CD14-positive monocyte (primary cell): ENCODE measurements at regions not wholly inside any gene's neighbourhood (a gene's known extent, or its start where the extent isn't known, plus 50 kb on each side); places are given as distances from the start of the nearest gene placed in this dataset.

ENCODE experiments used
- DNase-seq, 3 donors: peaks; one replicate each; pipeline ENCODE4 v3.0.0-alpha.2; 2011 to 2022
- H2AFZ ChIP-seq: 2 replicates; pipeline ENCODE4 v1.6.0; 2012; ENCODE audit warnings: mild to moderate bottlenecking, low read depth, low read length, inconsistent platforms; ENCODE audit not compliant: insufficient read depth, poor library complexity, severe bottlenecking
- H3K27ac ChIP-seq, 2 donors: 1 replicate in 1 of 2; 2 replicates in 1 of 2; pipeline ENCODE4 v1.5.1; 2012 to 2013; ENCODE audit warnings: low read length in 2 of 2, control low read depth in 1 of 2, inconsistent platforms in 1 of 2, low read depth in 1 of 2, mild to moderate bottlenecking in 1 of 2
- H3K27me3 ChIP-seq, 2 donors: one replicate each; pipeline versions ENCODE4 v1.6.0 to v1.6.1; 2011 to 2013; ENCODE audit warnings: low read length in 2 of 2; ENCODE audit not compliant: control insufficient read depth in 2 of 2, insufficient read depth in 2 of 2
- H3K36me3 ChIP-seq, 2 donors: replicated peaks in 1 of 2; 1 replicate in 1 of 2; 2 replicates in 1 of 2; pipeline versions ENCODE4 v1.5.1 to v1.6.1; 2012 to 2013; ENCODE audit warnings: low read length in 2 of 2, control low read depth in 1 of 2, inconsistent platforms in 1 of 2, mild to moderate bottlenecking in 1 of 2; ENCODE audit not compliant: insufficient read depth in 2 of 2, control insufficient read depth in 1 of 2
- H3K4me1 ChIP-seq, 2 donors: 1 replicate in 1 of 2; 2 replicates in 1 of 2; pipeline versions ENCODE4 v1.5.1 to v1.6.1; 2012 to 2013; ENCODE audit warnings: low read length in 2 of 2, control low read depth in 1 of 2, inconsistent platforms in 1 of 2, mild to moderate bottlenecking in 1 of 2, moderate library complexity in 1 of 2; ENCODE audit not compliant: insufficient read depth in 2 of 2, control insufficient read depth in 1 of 2
- H3K4me2 ChIP-seq: replicated peaks from 2 replicates; pipeline ENCODE3; 2012; ENCODE audit warnings: low read length, moderate library complexity, mild to moderate bottlenecking; ENCODE audit not compliant: poor library complexity, severe bottlenecking; ENCODE audit errors: extremely low read depth
- H3K4me3 ChIP-seq, 3 experiments: fragments of 200-600 bp in 1 of 3; sonication (generic) in 1 of 3; replicated peaks in 1 of 3; 1 replicate in 2 of 3; 2 replicates in 1 of 3; pipeline ENCODE4 v1.5.1; 2011 to 2013; ENCODE audit warnings: low read length in 3 of 3, mild to moderate bottlenecking in 3 of 3, control low read depth in 2 of 3, low read depth in 2 of 3, inconsistent platforms in 1 of 3, moderate library complexity in 1 of 3
- H3K79me2 ChIP-seq: 2 replicates; pipeline ENCODE4 v1.6.0; 2012; ENCODE audit warnings: mild to moderate bottlenecking, control low read depth, inconsistent platforms, low read length, moderate library complexity; ENCODE audit not compliant: insufficient read depth
- H3K9ac ChIP-seq: 2 replicates; pipeline ENCODE4 v1.6.0; 2017; ENCODE audit warnings: low read length, mild to moderate bottlenecking; ENCODE audit not compliant: insufficient read depth, poor library complexity, severe bottlenecking
- H3K9me3 ChIP-seq, 2 donors: replicated peaks in 1 of 2; 1 replicate in 1 of 2; 2 replicates in 1 of 2; pipeline versions ENCODE4 v1.5.1 to v1.6.1; 2012 to 2013; ENCODE audit warnings: low read length in 2 of 2, control low read depth in 1 of 2; ENCODE audit not compliant: control insufficient read depth in 1 of 2, insufficient read depth in 1 of 2
- H4K20me1 ChIP-seq: 2 replicates; pipeline ENCODE4 v1.6.0; 2012; ENCODE audit warnings: mild to moderate bottlenecking, low read length, control low read depth, moderate library complexity; ENCODE audit not compliant: insufficient read depth
- H3K27ac Mint-ChIP-seq, 7 donors: one replicate each; pipeline ENCODE4 v1.8.0; 2020; ENCODE audit warnings: mild to moderate bottlenecking in 7 of 7, mixed read lengths in 7 of 7, moderate library complexity in 6 of 7, inconsistent platforms in 2 of 7
- H3K27me3 Mint-ChIP-seq, 3 donors: one replicate each; pipeline ENCODE4 v1.8.0; 2021 to 2022; ENCODE audit warnings: low read depth in 3 of 3, mild to moderate bottlenecking in 3 of 3, mixed read lengths in 3 of 3, moderate library complexity in 3 of 3, inconsistent platforms in 1 of 3
- H3K36me3 Mint-ChIP-seq, 2 donors: one replicate each; pipeline ENCODE4 v1.8.0; 2020; ENCODE audit warnings: mixed read lengths in 2 of 2, inconsistent platforms in 1 of 2, mild to moderate bottlenecking in 1 of 2
- H3K4me1 Mint-ChIP-seq: one replicate; pipeline ENCODE4 v1.8.0; 2020; ENCODE audit warnings: mild to moderate bottlenecking, mixed read lengths
- H3K4me3 Mint-ChIP-seq, 2 donors: one replicate each; pipeline ENCODE4 v1.8.0; 2020; ENCODE audit warnings: mild to moderate bottlenecking in 2 of 2, mixed read lengths in 2 of 2, moderate library complexity in 1 of 2
- H3K9me3 Mint-ChIP-seq, 7 donors: one replicate each; pipeline ENCODE4 v1.8.0; 2020 to 2022; ENCODE audit warnings: mixed read lengths in 7 of 7, mild to moderate bottlenecking in 6 of 7, moderate library complexity in 6 of 7, inconsistent platforms in 2 of 7
- WGBS: methylation state at CpG from one replicate; pipeline ENCODE4 v1.1.5; 2013; ENCODE audit warnings: missing lambda C conversion rate; ENCODE audit not compliant: insufficient coverage; 5-methylcytosine and 5-hydroxymethylcytosine counted together
- intact Hi-C, 2 donors: fragments of 100-400 bp; cut with micrococcal nuclease; formaldehyde crosslinking; loops; one replicate each; pipeline versions ENCODE4 v1.15.0 to v1.15.1; 2023
- TF ChIP-seq, protein P1 (sequence below): fragments of 200-600 bp; IDR thresholded peaks from one replicate; pipeline ENCODE4 v1.8.0; 2022; ENCODE audit warnings: antibody characterized with exemption, mild to moderate bottlenecking

DNA sequence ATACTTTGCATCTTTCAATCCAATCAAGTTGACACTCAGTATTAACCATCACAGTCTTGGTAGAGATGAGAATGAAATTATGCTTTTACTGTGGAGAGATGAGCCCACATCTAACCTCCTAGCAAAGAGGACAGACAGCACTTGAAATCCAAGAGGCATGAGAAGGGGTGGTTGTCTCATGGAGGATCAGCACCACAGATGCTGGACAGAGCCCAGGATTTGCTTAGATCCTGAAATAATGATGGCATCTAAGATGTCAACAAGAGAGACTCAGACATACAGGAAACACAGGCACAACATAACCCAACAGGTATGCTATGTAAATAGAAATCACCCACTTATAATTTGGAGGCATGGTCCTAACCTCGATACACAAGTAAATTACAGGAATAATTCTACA lies 74.3 kb upstream of the VCX2 start:
- no peaks in the 10 kb centered on the region for H3K4me1 ChIP-seq
- no peak overlapping the region for H3K9ac ChIP-seq
- no peak overlapping the region for H2AFZ ChIP-seq
- Mint-ChIP-seq H3K36me3 (no peaks in the 10 kb centered on the region), H3K9me3 (peaks cover 0 to 4% (median 3%) of the 10 kb centered on the region in 7 donors), H3K4me3 (no peak overlapping the region), H3K27me3 (no peaks in the 10 kb centered on the region), H3K27ac (no peak overlapping the region), H3K4me1 (no peaks in the 10 kb centered on the region)
- H4K20me1 ChIP-seq, result no peaks in the 10 kb centered on the region
- no peak overlapping the region for H3K27ac ChIP-seq
- WGBS, result no CpG with 5 or more reads among the region's 1 CpG
- no peak overlapping the region for H3K4me2 ChIP-seq
- H3K79me2 ChIP-seq, result no peaks in the 10 kb centered on the region
- H3K36me3 ChIP-seq, result no peaks in the 10 kb centered on the region
- intact Hi-C loops, result no loop called here
- peaks cover 0 to 6% of the 10 kb centered on the region in 2 donors for H3K9me3 ChIP-seq
- DNase-seq, result no peak
- TF ChIP-seq, protein P1, sequence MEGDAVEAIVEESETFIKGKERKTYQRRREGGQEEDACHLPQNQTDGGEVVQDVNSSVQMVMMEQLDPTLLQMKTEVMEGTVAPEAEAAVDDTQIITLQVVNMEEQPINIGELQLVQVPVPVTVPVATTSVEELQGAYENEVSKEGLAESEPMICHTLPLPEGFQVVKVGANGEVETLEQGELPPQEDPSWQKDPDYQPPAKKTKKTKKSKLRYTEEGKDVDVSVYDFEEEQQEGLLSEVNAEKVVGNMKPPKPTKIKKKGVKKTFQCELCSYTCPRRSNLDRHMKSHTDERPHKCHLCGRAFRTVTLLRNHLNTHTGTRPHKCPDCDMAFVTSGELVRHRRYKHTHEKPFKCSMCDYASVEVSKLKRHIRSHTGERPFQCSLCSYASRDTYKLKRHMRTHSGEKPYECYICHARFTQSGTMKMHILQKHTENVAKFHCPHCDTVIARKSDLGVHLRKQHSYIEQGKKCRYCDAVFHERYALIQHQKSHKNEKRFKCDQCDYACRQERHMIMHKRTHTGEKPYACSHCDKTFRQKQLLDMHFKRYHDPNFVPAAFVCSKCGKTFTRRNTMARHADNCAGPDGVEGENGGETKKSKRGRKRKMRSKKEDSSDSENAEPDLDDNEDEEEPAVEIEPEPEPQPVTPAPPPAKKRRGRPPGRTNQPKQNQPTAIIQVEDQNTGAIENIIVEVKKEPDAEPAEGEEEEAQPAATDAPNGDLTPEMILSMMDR, result no peak
- no peak overlapping the region for H3K4me3 ChIP-seq
- H3K27me3 ChIP-seq, result no peaks in the 10 kb centered on the region

DNA sequence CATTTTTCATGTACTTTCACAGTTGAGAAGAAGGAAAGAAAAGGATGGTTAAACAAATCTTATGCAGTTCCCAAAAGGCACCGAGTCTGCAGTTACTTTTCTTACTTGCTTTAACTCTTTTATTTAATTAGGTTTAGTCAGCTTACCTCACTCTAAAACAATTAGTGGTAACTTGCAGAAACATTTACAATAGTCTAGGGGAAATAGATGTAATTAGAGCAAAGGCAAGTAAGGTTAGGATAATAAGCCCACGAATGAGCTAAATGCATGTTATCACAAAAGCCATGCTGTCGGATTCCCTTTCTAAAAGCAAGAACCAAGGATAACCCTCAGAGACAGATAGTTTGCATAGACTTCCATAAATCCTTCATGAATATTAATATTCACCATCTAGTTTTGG lies 82.0 kb upstream of the VCX2 start:
- no peak overlapping the region for H3K4me3 ChIP-seq
- no peaks in the 10 kb centered on the region for H3K36me3 ChIP-seq
- intact Hi-C loops, result no loop called here
- H3K9ac ChIP-seq, result no peak overlapping the region
- DNase-seq, result no peak
- Mint-ChIP-seq H3K27ac (no peak overlapping the region), H3K4me1 (no peaks in the 10 kb centered on the region), H3K9me3 (peaks cover 0 to 6% (median 2%) of the 10 kb centered on the region in 7 donors), H3K27me3 (peaks cover 0 to 2% (median 0%) of the 10 kb centered on the region in 3 donors), H3K4me3 (no peak overlapping the region), H3K36me3 (no peaks in the 10 kb centered on the region)
- no peaks in the 10 kb centered on the region for H3K27me3 ChIP-seq
- TF ChIP-seq, protein P1, result no peak
- no CpG with 5 or more reads among the region's 3 CpGs for WGBS
- H3K4me1 ChIP-seq, result no peaks in the 10 kb centered on the region
- H4K20me1 ChIP-seq, result no peaks in the 10 kb centered on the region
- H3K4me2 ChIP-seq, result no peak overlapping the region
- H3K79me2 ChIP-seq, result no peaks in the 10 kb centered on the region
- H2AFZ ChIP-seq, result no peak overlapping the region
- no peaks in the 10 kb centered on the region for H3K9me3 ChIP-seq
- H3K27ac ChIP-seq, result no peak overlapping the region
